K562 (cell line): ENCODE measurements at regions not wholly inside any gene's neighbourhood (a gene's known extent, or its start where the extent isn't known, plus 50 kb on each side); places are given as distances from the start of the nearest gene placed in this dataset.

Experiments
- ATAC-seq: fragments of 200-7000 bp; cut with Tn5 transposase; 3 replicates; pipeline ENCODE4 v1.9.1; 2020; ENCODE audit warnings: moderate library complexity
- BruUV-seq: library from RNA; stranded (reverse); fragments of 400-500 nt; replicated peaks from 2 replicates; lab custom pipeline; 2021; lab: Mats Ljungman, UMichigan
- CTCF ChIA-PET: fragments of 300-600 bp; formaldehyde crosslinking; extraction: SDS; loops from one replicate; lab custom pipeline; 2021; ENCODE audit warnings: low intra/inter-chr PET ratio; lab: Yijun Ruan, JAX
- POLR2A ChIA-PET: fragments of 300-600, 350-650 bp; sonication (Branson Sonifier 250); formaldehyde crosslinking; extraction: SDS; loops from one replicate; lab custom pipeline; 2021; ENCODE audit warnings: antibody characterized with exemption, inconsistent platforms; lab: Yijun Ruan, JAX
- DNase-seq, 4 experiments: peaks; one replicate each; pipeline versions ENCODE4 v3.0.0 to v3.0.0-alpha.2; 2011 to 2018; ENCODE audit warnings: low spot score in 3 of 4, mixed read lengths in 3 of 4; ENCODE audit errors: extremely low read depth in 1 of 4
- FAIRE-seq: peaks from 2 replicates; lab custom pipeline; 2011; peaks lifted over from hg19 to GRCh38; lab: Jason Lieb, UNC
- H2AFZ ChIP-seq: 2 replicates; pipeline ENCODE4 v1.6.0; 2011; ENCODE audit warnings: low read depth, low read length, control low read depth, inconsistent platforms
- H3K27ac ChIP-seq: fragments of 200-600 bp; 3 replicates; pipeline ENCODE4 v1.8.0; 2011; ENCODE audit warnings: low read depth, mild to moderate bottlenecking, control low read depth, inconsistent platforms, low read length, moderate library complexity, mixed read lengths; ENCODE audit errors: extremely low read depth
- H3K27me3 ChIP-seq, 2 experiments: fragments of 300-600 bp in 1 of 2; 2 replicates in 1 of 2; 3 replicates in 1 of 2; pipeline versions ENCODE4 v1.6.0 to v1.8.0; 2011; ENCODE audit warnings: inconsistent platforms in 2 of 2, low read length in 2 of 2, mild to moderate bottlenecking in 1 of 2, mixed read lengths in 1 of 2, moderate library complexity in 1 of 2; ENCODE audit not compliant: control insufficient read depth in 2 of 2, insufficient read depth in 2 of 2
- H3K36me3 ChIP-seq: fragments of 300-600 bp; 3 replicates; pipeline ENCODE4 v1.8.0; 2011; ENCODE audit warnings: mild to moderate bottlenecking, low read length, inconsistent platforms; ENCODE audit not compliant: control insufficient read depth, insufficient read depth
- H3K4me1 ChIP-seq, 2 experiments: fragments of 200-600 bp in 1 of 2; replicated peaks in 1 of 2; 2 replicates in 1 of 2; 3 replicates in 1 of 2; pipeline versions ENCODE4 v1.5.1 to v1.8.0; 2011; ENCODE audit warnings: inconsistent platforms in 2 of 2, low read length in 2 of 2, mild to moderate bottlenecking in 1 of 2, mixed read lengths in 1 of 2, moderate library complexity in 1 of 2; ENCODE audit not compliant: control insufficient read depth in 2 of 2, insufficient read depth in 2 of 2
- H3K4me2 ChIP-seq: 2 replicates; pipeline ENCODE4 v1.6.1; 2011; ENCODE audit warnings: low read length, control low read depth, inconsistent platforms, mixed read lengths; ENCODE audit not compliant: insufficient read depth
- H3K4me3 ChIP-seq: fragments of 200-600 bp; sonication (generic), shearing (Covaris generic); 2 replicates; pipeline ENCODE4 v1.5.1; 2016; ENCODE audit warnings: control low read depth, inconsistent platforms
- H3K79me2 ChIP-seq: fragments of 200-600 bp; 3 replicates; pipeline ENCODE4 v1.8.0; 2011; ENCODE audit warnings: low read length, inconsistent platforms; ENCODE audit not compliant: control insufficient read depth, insufficient read depth
- H3K9ac ChIP-seq, 2 experiments: 2 replicates each; pipeline versions ENCODE4 v1.6.0 to v1.6.1; 2011; ENCODE audit warnings: low read depth in 2 of 2, low read length in 2 of 2, control low read depth in 1 of 2, inconsistent platforms in 1 of 2, mild to moderate bottlenecking in 1 of 2, mixed read lengths in 1 of 2; ENCODE audit not compliant: insufficient read depth in 1 of 2
- H3K9me1 ChIP-seq: one replicate; pipeline ENCODE4 v1.6.0; 2011; ENCODE audit warnings: inconsistent platforms, mild to moderate bottlenecking, low read length, moderate library complexity; ENCODE audit not compliant: control insufficient read depth, insufficient read depth
- H3K9me3 ChIP-seq: replicated peaks from 2 replicates; pipeline ENCODE4 v1.5.1; 2011; ENCODE audit warnings: low read depth, low read length, inconsistent platforms; ENCODE audit not compliant: control insufficient read depth, insufficient read depth
- H4K20me1 ChIP-seq: replicated peaks from 2 replicates; pipeline ENCODE4 v1.6.1; 2011; ENCODE audit warnings: low read length, inconsistent platforms, mixed read lengths; ENCODE audit not compliant: control insufficient read depth, insufficient read depth
- CBX5 ChIP-seq: IDR thresholded peaks from 2 replicates; pipeline ENCODE4 v1.6.1; 2014; ENCODE audit warnings: low read depth, borderline replicate concordance
- EGR1 ChIP-seq: fragments of 450-650 bp; conservative IDR thresholded peaks from 2 replicates; pipeline ENCODE4 v1.6.1; 2017; ENCODE audit warnings: mild to moderate bottlenecking
- GTF2E2 ChIP-seq: fragments of 200-800 bp; sonication (Bioruptor generic); IDR thresholded peaks from 2 replicates; pipeline ENCODE4 v1.6.1; 2016; ENCODE audit warnings: missing genetic modification characterization, missing compliant biosample characterization
- KAT2B ChIP-seq: IDR thresholded peaks from one replicate; pipeline ENCODE4 v1.6.1; 2012; ENCODE audit warnings: low read depth, mild to moderate bottlenecking, control low read depth, inconsistent platforms, low read length, moderate library complexity
- POU5F1 ChIP-seq: fragments of 150-350 bp; IDR thresholded peaks from 2 replicates; pipeline ENCODE4 v1.6.1; 2014; ENCODE audit warnings: borderline replicate concordance, low read length, low read depth, mild to moderate bottlenecking; ENCODE audit not compliant: partially characterized antibody
- RBM25 ChIP-seq: fragments of 200-400 bp; formaldehyde crosslinking; IDR thresholded peaks from 2 replicates; pipeline ENCODE4 v1.6.1; 2018; ENCODE audit warnings: low read length, low read depth, moderate library complexity; ENCODE audit not compliant: severe bottlenecking
- SIX5 ChIP-seq, 2 experiments: IDR thresholded peaks; 2 replicates each; pipeline ENCODE4 v1.6.1; 2011; ENCODE audit warnings: low read length in 2 of 2, borderline replicate concordance in 1 of 2, low read depth in 1 of 2, mild to moderate bottlenecking in 1 of 2, moderate library complexity in 1 of 2; ENCODE audit not compliant: insufficient read depth in 1 of 2
- SMAD4 ChIP-seq: fragments of 250-450 bp; sonication (Bioruptor Pico); conservative IDR thresholded peaks from 2 replicates; pipeline ENCODE4 v1.8.0; 2021; ENCODE audit warnings: inconsistent platforms, mild to moderate bottlenecking, moderate library complexity
- SMARCE1 ChIP-seq: fragments of 450-650 bp; IDR thresholded peaks from 2 replicates; pipeline ENCODE4 v1.7.1; 2016; ENCODE audit warnings: mild to moderate bottlenecking
- SOX6 ChIP-seq: fragments of 450-650 bp; IDR thresholded peaks from 2 replicates; pipeline ENCODE4 v1.6.1; 2014; ENCODE audit warnings: mild to moderate bottlenecking
- STAG1 ChIP-seq: sonication (generic); formaldehyde crosslinking; IDR thresholded peaks from 2 replicates; pipeline ENCODE4 v1.5.0; 2020; ENCODE audit warnings: missing genetic modification reagents, borderline replicate concordance
- WGBS: fragments of 100-300 bp; shearing (Covaris generic); methylation state at CpG from one replicate; pipeline ENCODE4 v1.1.6; 2016; ENCODE audit warnings: low coverage, mixed read lengths; ENCODE audit not compliant: insufficient coverage; ENCODE audit errors: missing lambda C conversion rate; 5-methylcytosine and 5-hydroxymethylcytosine counted together
- in situ Hi-C: fragments of 300-500 bp; cut with MboI; formaldehyde crosslinking; loops from 4 replicates; pipeline ENCODE4 v1.15.0; 2018; ENCODE audit warnings: inconsistent platforms, mixed read lengths
- intact Hi-C: fragments of 100-400 bp; cut with micrococcal nuclease; formaldehyde crosslinking; loops from 2 replicates; pipeline ENCODE4 v1.14.2; 2022
- TF ChIP-seq, protein P1 (sequence below): fragments of 450-650 bp; IDR thresholded peaks from 2 replicates; pipeline ENCODE4 v1.6.1; 2016; ENCODE audit warnings: borderline replicate concordance
- TF ChIP-seq, protein P2 (sequence below), 2 experiments: IDR thresholded peaks; 2 replicates each; pipeline ENCODE4 v1.6.1; 2012; ENCODE audit warnings: improper control_type of control experiment in 2 of 2, low read depth in 2 of 2, low read length in 2 of 2, borderline replicate concordance in 1 of 2

DNA sequence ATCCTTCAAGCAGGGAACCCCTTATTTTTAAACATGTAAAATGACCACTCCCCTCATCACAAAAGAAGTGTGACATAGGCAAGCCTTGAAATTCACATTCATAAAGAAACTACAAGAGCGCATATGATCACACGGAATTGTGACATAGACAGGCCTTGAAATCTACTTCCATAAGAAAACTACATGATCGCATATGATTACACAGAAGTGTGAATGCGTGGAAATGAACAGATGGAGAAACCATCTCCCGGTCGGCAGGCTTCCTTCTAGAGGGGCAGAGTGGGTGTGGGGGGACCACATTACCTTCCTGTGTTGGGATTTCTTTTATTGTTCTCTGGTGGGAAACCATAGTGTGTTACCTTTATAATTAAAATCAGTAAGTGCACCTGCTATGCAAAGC lies 285.1 kb upstream of the ADARB2 start:
- ChIA-PET CTCF (no interaction called here), POLR2A (no interaction called here)
- BruUV-seq = no TSS peak
- H3K79me2 ChIP-seq = no peaks in the 10 kb centered on the region
- no peak for TF ChIP-seq SMAD4 (CRISPR knock-in tag)
- TF ChIP-seq SOX6 = no peak
- TF ChIP-seq SMARCE1 = no peak
- no peak for TF ChIP-seq GTF2E2 (tag)
- no peak overlapping the region for H3K4me2 ChIP-seq
- DNase-seq = no peak
- no peak overlapping the region for H2AFZ ChIP-seq
- FAIRE-seq = no peak
- no peaks in the 10 kb centered on the region for H3K27me3 ChIP-seq
- ATAC-seq = no peak
- H3K4me1 ChIP-seq = no peaks in the 10 kb centered on the region
- intact Hi-C loops (no loop called here), in situ Hi-C loops (no loop called here)
- no peaks in the 10 kb centered on the region for H3K9me1 ChIP-seq
- no peaks in the 10 kb centered on the region for H3K36me3 ChIP-seq
- H3K4me3 ChIP-seq = no peak overlapping the region
- whole genome bisulfite sequencing = 4% methylated on average over 6 of the region's 6 CpGs
- H3K9ac ChIP-seq = no peak overlapping the region
- H3K9me3 ChIP-seq = no peaks in the 10 kb centered on the region
- H3K27ac ChIP-seq = no peak overlapping the region
- no peaks in the 10 kb centered on the region for H4K20me1 ChIP-seq

DNA sequence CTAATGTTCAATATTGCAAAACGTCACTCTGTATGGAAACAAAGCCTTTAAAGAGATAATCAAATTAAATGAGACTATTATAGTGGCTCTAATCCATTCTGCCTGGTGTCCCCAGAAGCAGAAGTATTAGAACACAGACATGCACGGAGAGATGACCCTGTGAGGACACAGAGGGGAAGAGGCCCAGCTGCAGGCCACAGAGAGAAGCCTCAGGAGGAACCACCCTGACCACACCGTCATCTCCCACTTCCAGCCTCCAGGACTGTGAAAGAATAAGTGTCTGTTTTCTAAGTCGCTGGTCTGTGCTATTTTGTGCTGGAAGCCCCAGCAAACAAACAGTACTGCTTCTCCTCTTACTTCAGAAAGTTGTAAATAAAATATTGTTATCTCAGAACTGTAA lies 283.5 kb upstream of the ADARB2 start:
- intact Hi-C loops (no loop called here), in situ Hi-C loops (no loop called here)
- H3K4me2 ChIP-seq = no peak overlapping the region
- no peaks in the 10 kb centered on the region for H3K27me3 ChIP-seq
- 0% methylated on average over 4 of the region's 4 CpGs for WGBS
- no peaks in the 10 kb centered on the region for H3K36me3 ChIP-seq
- FAIRE-seq (no peak), DNase-seq (no peak), ATAC-seq (no peak)
- H3K9me3 ChIP-seq = no peaks in the 10 kb centered on the region
- no peaks in the 10 kb centered on the region for H3K79me2 ChIP-seq
- H2AFZ ChIP-seq = no peak overlapping the region
- POLR2A ChIA-PET = no interaction called here
- H3K4me1 ChIP-seq = no peaks in the 10 kb centered on the region
- no peaks in the 10 kb centered on the region for H3K9me1 ChIP-seq
- no peak overlapping the region for H3K9ac ChIP-seq
- H3K27ac ChIP-seq = no peak overlapping the region
- BruUV-seq = no TSS peak
- no peaks in the 10 kb centered on the region for H4K20me1 ChIP-seq
- H3K4me3 ChIP-seq = no peak overlapping the region
- CTCF ChIA-PET = no interaction called here
- TF ChIP-seq, protein P1, sequence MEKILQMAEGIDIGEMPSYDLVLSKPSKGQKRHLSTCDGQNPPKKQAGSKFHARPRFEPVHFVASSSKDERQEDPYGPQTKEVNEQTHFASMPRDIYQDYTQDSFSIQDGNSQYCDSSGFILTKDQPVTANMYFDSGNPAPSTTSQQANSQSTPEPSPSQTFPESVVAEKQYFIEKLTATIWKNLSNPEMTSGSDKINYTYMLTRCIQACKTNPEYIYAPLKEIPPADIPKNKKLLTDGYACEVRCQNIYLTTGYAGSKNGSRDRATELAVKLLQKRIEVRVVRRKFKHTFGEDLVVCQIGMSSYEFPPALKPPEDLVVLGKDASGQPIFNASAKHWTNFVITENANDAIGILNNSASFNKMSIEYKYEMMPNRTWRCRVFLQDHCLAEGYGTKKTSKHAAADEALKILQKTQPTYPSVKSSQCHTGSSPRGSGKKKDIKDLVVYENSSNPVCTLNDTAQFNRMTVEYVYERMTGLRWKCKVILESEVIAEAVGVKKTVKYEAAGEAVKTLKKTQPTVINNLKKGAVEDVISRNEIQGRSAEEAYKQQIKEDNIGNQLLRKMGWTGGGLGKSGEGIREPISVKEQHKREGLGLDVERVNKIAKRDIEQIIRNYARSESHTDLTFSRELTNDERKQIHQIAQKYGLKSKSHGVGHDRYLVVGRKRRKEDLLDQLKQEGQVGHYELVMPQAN = no peak
- no peak for TF ChIP-seq CBX5
- TF ChIP-seq, protein P2, sequence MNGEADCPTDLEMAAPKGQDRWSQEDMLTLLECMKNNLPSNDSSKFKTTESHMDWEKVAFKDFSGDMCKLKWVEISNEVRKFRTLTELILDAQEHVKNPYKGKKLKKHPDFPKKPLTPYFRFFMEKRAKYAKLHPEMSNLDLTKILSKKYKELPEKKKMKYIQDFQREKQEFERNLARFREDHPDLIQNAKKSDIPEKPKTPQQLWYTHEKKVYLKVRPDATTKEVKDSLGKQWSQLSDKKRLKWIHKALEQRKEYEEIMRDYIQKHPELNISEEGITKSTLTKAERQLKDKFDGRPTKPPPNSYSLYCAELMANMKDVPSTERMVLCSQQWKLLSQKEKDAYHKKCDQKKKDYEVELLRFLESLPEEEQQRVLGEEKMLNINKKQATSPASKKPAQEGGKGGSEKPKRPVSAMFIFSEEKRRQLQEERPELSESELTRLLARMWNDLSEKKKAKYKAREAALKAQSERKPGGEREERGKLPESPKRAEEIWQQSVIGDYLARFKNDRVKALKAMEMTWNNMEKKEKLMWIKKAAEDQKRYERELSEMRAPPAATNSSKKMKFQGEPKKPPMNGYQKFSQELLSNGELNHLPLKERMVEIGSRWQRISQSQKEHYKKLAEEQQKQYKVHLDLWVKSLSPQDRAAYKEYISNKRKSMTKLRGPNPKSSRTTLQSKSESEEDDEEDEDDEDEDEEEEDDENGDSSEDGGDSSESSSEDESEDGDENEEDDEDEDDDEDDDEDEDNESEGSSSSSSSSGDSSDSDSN (IDR thresholded peaks at IDR 0.05; ENCODE audit: borderline replicate concordance in 1 of 2, low read depth in 2 of 2, low read length in 2 of 2) = no peak
- TF ChIP-seq EGR1 = no peak
- no peak for TF ChIP-seq STAG1 (CRISPR knock-in tag)
- TF ChIP-seq KAT2B = no peak
- no peak for TF ChIP-seq POU5F1
- no peak for TF ChIP-seq SIX5 (IDR thresholded peaks at IDR 0.05; ENCODE audit: borderline replicate concordance in 1 of 2, insufficient read depth in 1 of 2, low read depth in 1 of 2, low read length in 2 of 2)
- no peak for TF ChIP-seq RBM25
